GM19467 (cell line): ENCODE measurements at regions not wholly inside any gene's neighbourhood (a gene's known extent, or its start where the extent isn't known, plus 50 kb on each side); places are given as distances from the start of the nearest gene placed in this dataset.
"Not testable (repeated sequence)": the region's sequence is repeated elsewhere in the genome, so short reads cannot be mapped to it uniquely, and the experiment has no call there.

Experiments used
- ATAC-seq: cut with Tn5 transposase; IDR thresholded peaks from one replicate; pipeline ENCODE4 v1.9.1; 2021; ENCODE audit warnings: mild to moderate bottlenecking, moderate library complexity; ENCODE audit not compliant: unreplicated experiment

DNA sequence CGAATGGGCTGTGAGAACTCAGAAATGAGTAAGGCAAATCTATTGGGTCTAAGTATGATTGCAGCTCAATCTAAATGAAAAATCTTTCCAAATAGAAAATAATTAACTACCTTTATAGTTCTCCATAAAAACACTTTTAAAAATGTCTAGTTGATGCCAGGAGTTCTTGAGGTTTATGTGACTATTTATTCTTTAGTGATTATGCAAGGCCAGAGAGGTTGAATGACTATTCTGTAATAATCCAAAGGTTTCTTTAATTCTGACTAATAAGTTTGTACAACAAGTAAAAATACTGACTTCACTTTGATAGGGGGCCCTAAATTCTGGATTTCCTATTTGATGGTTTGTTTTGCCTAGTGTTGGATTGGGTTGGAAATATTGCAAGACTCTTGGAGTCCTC is 461.2 kb downstream of the EPM2A start:
- no peak for ATAC-seq

DNA sequence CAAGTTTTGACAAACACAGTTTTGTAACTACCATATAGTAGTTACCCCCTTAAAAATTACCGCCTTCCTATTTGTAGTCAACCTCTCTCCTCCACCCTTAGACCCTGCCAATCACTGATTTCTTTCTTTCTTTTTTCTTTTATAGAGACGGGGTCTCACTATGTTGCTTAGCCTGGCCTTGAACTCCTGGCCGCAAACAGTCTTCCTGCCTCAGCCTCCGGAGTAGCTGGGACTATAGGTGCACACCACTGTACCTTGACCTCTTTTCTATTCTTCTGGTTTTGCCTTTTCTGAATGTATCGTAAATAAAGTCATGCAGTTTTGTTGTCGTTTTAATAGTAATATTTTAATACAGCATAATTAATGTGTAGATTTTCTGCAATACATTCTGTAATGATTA is 460.3 kb downstream of the EPM2A start:
- no peak for ATAC-seq

DNA sequence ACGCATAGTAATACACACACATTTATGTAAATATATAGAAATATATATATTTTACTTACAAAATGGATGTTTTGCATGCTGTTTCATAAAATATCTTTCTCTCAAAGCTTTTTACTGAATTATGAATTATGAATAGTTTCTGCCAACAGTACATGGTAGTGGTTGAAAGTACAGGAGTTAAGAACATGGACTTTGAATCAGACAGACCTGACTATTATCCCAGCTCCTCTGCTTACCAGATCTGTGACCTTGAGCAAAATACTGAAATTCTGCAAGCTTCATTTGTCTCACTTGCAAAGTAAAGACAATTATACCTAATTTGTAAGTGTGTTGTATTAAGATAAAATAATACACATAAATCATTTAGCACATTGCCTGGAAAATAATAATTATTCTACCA is 459.5 kb downstream of the EPM2A start:
- no peak for ATAC-seq

DNA sequence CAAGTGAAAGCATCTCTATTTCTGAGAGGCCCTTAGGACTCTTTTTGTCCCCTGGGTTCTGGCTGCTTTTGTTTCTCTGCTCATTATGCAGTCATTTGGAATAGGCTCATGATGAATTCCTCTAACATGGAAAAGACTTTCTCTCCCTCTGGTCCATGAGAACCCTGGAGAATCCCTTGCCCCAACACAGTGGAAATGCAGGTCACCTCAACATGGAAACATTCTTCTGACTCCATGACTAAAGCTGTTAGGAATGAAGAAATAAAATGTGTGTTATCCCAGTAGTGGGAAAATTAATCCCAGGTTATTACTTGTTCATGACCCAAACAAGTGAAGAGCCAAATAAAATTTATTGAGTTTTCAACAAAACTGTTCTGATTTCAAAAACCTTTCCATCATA is 458.6 kb downstream of the EPM2A start:
- ATAC-seq: no peak

DNA sequence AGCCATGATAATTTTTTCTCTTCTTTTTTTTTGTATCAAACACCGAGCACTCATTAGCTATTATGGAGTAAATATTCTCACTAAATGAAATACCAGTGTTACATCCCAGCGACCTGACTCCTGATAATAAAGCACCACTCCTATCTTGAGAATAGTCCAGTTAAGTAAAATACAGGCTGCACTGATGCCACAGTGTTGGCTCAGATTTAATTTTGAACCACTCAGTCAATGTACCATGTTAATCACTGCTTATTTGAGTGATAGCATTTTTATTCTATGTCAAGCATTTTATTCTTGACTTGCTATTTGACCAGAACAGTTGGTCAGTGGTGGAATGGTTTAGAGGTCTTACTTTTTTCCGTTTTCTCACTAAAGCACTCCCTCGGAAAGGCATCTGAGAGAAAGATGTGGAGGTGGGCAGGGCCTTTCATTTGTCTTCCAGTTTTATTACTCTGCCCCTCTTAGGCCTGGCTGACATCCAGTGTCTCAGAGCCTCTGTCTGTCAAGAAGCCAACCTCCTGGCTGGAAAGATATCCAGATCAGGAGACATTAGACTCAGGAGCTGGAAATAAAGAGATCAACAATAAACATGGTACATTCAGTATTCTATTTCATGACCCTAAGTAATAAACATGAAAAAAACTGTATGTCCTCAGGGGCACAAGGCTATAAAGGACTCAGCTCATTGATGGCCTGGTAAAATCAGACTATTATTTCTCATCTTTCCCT is 457.8 kb downstream of the EPM2A start:
- no peak for ATAC-seq

DNA sequence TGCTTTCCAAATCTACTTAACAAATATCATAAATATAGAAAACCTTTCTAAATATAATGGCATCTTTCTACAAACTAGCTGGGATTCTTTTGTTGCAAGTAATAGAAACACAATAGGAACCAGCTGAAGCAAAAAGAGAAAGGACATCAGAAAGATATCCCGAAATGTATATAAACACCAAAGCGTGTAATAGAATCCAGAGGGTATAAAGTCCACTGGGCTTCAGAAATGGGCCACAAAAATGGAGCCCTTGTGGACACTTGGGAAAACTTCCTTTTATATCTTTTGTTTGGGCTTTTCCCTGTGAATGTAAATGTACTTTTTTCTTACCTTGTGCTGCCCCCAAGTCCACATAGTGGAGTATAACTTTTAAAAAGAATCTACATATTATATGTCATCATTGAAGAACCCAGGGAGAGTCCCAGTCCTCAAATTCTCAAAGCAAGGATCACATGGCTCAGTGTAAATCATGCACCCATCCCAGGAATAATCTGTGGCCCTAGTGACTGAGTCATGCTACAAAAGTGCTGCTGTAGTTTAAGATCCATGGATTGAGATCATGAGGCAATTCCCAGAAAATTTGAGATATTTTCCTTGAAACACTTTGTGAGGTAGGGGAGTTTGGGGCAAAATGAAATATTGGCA is 457.0 kb downstream of the EPM2A start:
- ATAC-seq: no peak

DNA sequence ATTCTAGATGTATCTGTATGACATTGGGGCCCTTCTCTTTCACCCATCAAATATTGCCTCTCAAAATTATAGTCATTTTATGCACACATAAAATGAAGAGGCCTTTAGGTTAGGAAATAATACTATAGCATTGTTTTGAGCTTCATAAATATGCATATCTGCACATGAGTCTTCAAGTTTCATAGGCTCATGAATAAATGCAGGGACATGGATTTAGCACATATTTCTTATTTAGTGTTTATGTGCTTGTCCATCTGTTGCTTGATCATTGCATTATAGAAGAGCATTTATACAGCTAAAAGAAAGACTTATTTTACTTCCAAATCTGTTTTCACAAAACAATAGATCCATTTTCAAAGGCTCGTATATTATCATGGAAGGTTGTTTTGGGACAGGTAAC is 455.8 kb downstream of the EPM2A start:
- no peak for ATAC-seq

DNA sequence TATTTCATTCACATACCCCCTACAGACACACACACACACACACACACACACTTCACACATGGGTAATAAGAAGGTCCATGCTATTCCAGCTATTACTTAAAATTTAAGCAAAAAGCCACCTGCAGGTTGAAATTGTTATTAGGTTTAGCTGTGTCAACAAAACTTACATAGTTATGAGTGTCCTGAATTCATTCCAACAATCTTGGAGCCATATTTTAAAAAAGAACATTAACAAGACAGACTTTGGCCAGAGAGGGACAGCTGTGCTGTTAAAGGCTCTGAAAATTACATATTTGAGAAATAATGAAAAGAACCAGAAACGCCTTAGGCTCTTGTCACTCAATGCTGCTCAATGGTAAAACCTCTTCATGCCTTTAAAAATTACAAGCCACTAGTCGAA is 455.3 kb downstream of the EPM2A start:
- ATAC-seq: no peak

DNA sequence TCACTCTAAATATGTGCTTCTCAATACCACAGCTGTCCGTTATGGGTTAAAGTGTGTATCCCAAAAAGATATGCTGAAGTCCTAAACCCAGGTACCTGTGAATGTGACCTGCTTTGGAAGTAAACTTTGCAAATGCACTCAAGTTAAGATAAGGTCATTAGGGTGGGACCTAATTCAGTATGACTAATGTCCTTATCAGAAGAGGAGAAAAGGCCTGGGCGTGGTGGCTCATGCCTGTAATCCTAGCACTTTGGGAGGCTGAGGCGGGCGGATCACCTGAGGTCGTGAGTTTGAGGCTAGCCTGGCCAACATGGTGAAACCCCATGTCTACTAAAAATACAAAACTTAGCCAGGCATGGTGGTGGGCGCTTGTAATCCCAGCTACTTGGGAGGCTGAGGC is 452.1 kb downstream of the EPM2A start:
- not testable (repeated sequence) for ATAC-seq

DNA sequence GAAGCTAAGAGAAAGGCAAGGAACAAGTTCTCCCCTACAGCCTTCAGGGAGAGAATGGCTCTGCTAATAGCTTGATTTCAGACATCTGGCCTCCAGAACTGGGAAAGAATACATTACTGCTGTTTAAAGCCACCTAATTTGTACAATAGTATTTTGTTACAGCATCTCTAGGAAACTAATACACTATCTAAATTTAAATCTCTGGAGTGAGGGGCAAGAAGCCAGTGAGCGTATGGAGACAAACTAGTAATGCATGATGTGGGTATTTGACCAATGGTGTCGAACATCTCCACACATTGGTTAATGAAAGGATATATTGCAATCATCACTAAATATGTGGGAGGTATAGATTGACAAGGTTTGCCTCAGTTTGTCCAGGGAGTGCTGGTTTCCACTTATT is 451.5 kb downstream of the EPM2A start:
- no peak for ATAC-seq

DNA sequence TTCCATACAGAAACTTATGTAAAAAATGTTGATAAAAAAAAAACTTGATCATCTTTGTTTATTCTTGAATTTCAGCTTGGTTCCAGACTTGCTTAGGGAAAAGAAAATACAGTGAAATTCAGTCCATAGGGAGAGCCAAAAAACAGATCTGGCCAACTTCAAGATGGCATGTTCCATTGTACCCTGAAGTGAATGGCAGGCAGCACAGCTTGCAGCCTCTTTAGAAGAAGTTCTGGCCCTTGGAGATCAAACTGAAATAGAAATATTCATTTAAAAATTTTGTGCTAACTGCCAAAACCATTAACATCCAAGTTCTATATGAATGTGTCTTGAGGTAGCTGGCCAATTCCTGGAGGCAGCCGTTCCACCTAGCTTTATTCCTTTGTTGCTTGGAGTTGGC is 448.4 kb downstream of the EPM2A start:
- no peak for ATAC-seq

DNA sequence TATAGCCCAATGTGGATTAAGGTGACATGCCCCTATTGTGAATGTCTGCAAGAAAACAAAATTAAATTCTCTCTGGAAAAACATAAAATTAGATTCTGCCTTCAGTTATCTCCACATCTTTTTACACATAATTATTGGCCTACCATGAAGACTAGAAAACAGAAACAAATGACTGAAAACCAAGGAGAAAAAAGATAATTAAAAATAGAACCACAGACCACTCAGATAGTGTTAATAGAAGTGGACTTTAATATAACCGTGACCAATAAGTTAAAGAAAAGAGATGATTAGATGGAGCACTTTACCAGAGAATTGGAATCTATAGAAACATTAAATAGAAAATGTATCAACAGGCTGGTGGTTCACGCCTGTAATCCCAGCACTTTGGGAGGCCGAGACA is 445.7 kb downstream of the EPM2A start:
- ATAC-seq: no peak

DNA sequence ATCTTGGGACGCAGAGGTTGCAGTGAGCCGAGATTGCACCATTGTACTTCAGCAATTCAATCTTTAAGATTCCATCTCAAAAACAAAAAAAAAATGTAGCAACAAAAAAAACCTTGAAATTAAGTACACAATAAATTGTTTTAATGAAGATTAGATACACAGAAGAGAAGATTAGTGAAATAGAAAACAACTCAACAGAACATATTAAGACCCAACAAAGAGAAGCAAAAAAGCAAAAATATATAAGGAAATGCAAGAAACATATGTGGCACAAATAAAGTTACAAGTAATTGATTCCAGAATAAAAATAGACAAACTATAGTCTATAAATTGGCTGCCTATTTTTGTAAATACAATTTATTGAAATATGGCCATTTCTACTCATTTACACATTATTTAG is 445.2 kb downstream of the EPM2A start:
- ATAC-seq: no peak

DNA sequence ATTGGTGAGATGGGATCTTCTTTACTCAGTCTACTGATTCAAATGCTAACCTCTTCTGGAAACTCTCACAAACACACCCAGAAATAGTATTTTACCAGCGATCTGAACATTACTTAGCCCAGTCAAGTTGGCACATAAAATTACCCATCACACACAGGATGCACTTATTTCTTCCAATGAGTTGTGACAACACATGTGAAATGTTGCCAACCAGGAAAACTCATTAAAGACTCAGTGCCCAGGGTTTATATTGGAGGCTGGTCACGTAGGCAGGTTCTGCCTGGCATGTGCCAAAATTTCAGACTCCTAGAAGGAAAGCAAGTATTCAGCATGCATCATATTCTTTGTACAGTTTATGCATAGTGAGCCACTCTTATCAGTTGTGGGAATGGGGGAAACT is 443.3 kb downstream of the EPM2A start:
- no peak for ATAC-seq

DNA sequence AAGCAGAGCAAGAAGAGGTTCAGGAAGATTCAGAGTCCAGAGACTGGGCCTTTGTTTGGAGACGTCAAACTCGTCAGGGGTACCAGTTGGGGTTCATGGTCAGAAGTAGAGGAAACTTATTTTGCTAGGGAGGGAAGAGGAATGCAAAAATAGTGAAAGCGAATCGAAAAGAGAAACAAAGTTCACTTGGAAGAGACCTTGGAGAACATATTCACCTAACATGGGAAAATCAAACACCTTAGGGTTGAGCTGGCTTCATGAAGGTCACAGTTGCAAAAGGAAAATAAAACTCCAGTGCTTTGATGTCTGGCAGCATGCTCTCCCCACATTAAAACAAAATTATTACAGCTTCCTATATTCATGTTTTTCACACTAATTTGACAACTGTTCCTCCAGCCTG is 440.4 kb downstream of the EPM2A start:
- no peak for ATAC-seq

DNA sequence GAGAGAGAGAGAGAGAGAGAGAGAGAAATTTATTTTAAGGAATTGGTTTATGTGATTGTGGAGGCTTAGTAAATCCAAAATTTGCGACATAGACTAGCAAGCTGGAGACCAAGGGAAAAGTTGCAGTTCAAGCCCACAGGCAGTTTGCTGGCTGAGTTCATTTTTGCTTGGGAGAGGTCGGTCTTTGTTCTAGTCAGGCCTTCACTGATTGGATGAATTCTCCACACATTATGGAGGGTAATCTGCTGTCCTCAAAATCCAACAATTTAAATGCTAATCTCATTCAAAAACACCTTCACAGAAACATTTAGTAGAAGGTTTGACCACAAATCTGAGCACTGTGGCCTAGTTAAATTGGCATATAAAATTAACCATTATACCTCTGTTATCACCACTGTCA is 439.6 kb downstream of the EPM2A start:
- ATAC-seq: no peak

DNA sequence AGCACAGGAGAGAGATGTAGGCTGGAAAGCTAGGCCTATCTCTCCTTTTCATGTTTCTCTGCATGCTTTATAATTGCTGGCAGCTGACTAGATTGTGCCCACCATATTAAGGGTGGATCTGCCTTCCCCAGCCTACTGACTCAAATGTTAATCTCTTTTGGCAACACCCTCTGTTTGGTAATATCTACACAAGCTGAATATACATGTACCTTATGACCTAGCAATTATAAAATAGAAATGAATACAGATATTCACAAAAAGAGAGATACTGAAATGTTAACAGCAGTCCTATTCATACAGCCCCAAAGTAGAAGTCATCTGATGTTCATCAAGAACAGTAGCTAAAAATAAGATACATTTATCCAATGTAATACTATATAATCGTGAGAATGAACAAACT is 429.6 kb downstream of the EPM2A start:
- ATAC-seq: no peak

DNA sequence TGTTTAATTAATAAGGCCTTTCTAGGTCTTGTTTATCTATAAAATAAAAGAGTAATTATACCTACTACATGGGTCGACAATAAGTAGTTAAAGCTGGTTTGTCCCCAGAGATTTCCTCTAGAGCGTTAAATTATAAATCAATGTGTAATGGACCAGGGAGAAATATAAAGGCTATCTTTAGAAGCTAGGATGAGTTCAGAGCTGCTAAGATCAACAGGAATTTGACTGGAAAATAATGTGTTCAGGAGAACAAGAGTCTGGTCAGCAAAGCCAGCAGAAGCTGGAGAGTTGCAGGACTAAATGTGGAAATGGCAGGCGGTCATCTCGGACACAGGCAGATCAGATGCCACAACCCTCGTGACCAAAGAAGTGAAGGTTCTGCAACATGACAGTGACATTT is 428.8 kb downstream of the EPM2A start:
- ATAC-seq: no peak

DNA sequence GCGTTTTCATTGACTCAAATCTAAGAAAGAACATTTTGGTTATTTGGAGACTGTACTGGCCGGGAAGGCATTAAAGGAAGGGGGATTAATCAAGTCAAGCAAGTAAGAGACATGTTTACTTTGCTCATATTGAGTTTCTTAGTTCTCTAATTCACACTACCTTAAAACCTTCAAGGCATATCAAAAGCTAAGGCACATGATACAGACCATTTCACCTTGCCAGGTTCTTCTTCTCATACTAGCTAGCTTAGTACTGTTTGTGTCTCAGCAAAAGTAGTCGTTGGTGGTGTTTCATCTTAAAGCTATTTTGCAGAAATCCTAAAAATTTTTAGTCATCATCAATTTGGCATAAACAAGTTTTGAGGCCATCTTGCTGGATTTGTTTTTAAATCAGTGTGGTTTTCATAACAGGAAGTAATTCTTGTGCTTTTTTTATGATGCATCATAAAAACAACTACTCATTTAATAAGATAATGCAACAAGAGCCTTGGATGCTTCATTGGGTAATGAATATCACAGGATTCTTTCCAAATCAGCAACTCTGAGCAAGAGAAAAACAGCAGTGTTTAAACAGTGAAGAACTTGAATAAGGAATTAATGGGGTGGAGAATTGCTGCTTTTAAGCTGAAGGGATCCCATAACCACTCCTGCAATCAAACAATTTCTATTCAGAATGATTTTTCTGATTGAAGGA is 425.3 kb downstream of the EPM2A start:
- no peak for ATAC-seq

DNA sequence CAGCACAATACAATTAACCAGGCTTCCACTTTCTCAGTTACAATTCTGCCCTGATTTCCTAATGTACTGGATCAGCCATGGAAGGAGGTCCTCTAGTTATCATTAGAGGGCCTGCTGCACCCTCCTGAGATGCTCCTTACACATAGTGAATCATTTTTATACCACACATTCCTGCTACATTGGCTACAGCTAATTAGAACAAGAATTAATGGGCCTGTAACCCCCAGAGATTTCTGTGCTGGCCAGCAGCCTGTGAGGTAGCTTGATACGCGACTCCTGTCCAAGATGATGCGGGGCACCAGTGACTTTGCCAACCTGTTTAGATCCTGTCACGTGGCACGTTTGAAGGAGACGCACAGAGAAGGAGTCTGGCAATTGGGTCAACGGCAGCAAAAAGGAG is 422.8 kb downstream of the EPM2A start:
- ATAC-seq: no peak

DNA sequence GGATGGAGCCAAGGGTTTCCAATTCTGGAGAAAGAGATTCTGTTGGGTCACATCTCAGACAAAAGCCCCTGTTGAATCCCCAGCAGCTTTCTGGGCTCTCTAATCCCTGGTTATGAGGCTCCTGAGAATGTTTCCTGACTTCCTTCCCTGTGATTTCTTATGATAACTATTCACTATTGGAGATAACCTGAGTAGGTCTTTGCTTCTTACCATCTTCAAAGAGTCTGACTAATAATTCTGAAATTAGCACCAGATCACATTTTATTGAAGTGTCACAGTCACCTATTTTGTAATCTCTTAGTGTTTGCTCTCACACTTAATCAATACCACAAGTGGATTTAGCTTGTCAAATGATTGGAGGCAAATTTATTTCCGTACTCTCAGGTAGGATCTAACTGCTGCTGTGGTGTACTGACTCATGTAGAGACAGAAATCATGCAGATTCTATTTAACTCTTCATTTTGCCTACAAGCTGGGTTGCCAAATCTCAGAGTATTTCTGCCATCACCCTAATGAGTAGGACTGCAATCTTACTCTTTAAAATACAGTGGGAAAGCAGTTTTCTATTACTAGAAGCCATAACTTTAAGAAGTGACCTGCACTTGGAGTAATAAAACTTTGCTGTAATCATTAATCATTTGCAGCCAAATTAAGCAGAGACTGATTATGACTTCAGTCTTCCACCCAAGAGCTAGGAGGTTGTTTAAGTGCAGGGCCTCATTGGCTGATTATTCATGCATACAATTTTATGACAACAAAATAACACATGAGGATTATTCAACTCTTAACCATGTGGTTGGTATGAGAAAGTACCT is 422.1 kb downstream of the EPM2A start:
- no peak for ATAC-seq
